ENCODE measurements at regions not wholly inside any gene's neighbourhood (a gene's known extent, or its start where the extent isn't known, plus 50 kb on each side); places are given as distances from the start of the nearest gene placed in this dataset.

- TF ChIP-seq, protein P1, sequence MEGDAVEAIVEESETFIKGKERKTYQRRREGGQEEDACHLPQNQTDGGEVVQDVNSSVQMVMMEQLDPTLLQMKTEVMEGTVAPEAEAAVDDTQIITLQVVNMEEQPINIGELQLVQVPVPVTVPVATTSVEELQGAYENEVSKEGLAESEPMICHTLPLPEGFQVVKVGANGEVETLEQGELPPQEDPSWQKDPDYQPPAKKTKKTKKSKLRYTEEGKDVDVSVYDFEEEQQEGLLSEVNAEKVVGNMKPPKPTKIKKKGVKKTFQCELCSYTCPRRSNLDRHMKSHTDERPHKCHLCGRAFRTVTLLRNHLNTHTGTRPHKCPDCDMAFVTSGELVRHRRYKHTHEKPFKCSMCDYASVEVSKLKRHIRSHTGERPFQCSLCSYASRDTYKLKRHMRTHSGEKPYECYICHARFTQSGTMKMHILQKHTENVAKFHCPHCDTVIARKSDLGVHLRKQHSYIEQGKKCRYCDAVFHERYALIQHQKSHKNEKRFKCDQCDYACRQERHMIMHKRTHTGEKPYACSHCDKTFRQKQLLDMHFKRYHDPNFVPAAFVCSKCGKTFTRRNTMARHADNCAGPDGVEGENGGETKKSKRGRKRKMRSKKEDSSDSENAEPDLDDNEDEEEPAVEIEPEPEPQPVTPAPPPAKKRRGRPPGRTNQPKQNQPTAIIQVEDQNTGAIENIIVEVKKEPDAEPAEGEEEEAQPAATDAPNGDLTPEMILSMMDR (conservative IDR thresholded peaks at IDR 0.05) = no peak
- no peak for TF ChIP-seq ZFX (IDR thresholded peaks at IDR 0.05)
These were observed 154.2 kb upstream of the TNPO1 start for GRCh38 chr5:72662305-72662704.

Data from C4-2B (cell line).